ENCODE measurements at regions not wholly inside any gene's neighbourhood (a gene's known extent, or its start where the extent isn't known, plus 50 kb on each side); places are given as distances from the start of the nearest gene placed in this dataset.

GRCh38 chr5:148909040-148909439, 82.6 kb downstream of the ADRB2 start:
- Mint-ChIP-seq H3K27ac (no peak overlapping the region), H3K4me3 (no peak overlapping the region), H3K4me1 (ENCODE audit: low read depth) (peaks cover 15% of the 10 kb centered on the region), H3K36me3 (ENCODE audit: low read depth) (no peaks in the 10 kb centered on the region), H3K27me3 (no peaks in the 10 kb centered on the region), H3K9me3 (no peaks in the 10 kb centered on the region)
- DNase-seq: no peak

- no peaks in the 10 kb centered on the region for H3K27me3 Mint-ChIP-seq
- H3K4me3 Mint-ChIP-seq: no peak overlapping the region
- no peaks in the 10 kb centered on the region for H3K36me3 Mint-ChIP-seq (ENCODE audit: low read depth)
Measured at GRCh38 chr5:148909766-148910165, 83.4 kb downstream of the ADRB2 start.

GRCh38 chr5:148910216-148910615, 83.8 kb downstream of the ADRB2 start:
- no peaks in the 10 kb centered on the region for H3K27me3 Mint-ChIP-seq
- no peaks in the 10 kb centered on the region for H3K36me3 Mint-ChIP-seq (ENCODE audit: low read depth)
- H3K27ac Mint-ChIP-seq: no peak overlapping the region
- no peak overlapping the region for H3K4me3 Mint-ChIP-seq
- no peak for DNase-seq
- no peaks in the 10 kb centered on the region for H3K9me3 Mint-ChIP-seq
- H3K4me1 Mint-ChIP-seq (ENCODE audit: low read depth): peaks cover 15% of the 10 kb centered on the region

More at GRCh38 chr5:148909766-148910165, 83.4 kb downstream of the ADRB2 start:
- H3K4me1 Mint-ChIP-seq (ENCODE audit: low read depth): peaks cover 15% of the 10 kb centered on the region
- H3K27ac Mint-ChIP-seq: no peak overlapping the region
- no peak for DNase-seq
- no peaks in the 10 kb centered on the region for H3K9me3 Mint-ChIP-seq

GRCh38 chr5:148910686-148911361, 84.4 kb downstream of the ADRB2 start:
- DNase-seq: no peak
- no peak overlapping the region for H3K27ac Mint-ChIP-seq
- H3K36me3 Mint-ChIP-seq (ENCODE audit: low read depth): no peaks in the 10 kb centered on the region

GRCh38 chr5:148911386-148911785, 85.0 kb downstream of the ADRB2 start:
- no peaks in the 10 kb centered on the region for H3K27me3 Mint-ChIP-seq
- no peak for DNase-seq
- peaks cover 15% of the 10 kb centered on the region for H3K4me1 Mint-ChIP-seq (ENCODE audit: low read depth)
- no peak overlapping the region for H3K4me3 Mint-ChIP-seq
- no peaks in the 10 kb centered on the region for H3K36me3 Mint-ChIP-seq (ENCODE audit: low read depth)
- no peaks in the 10 kb centered on the region for H3K9me3 Mint-ChIP-seq
- H3K27ac Mint-ChIP-seq: no peak overlapping the region

More at GRCh38 chr5:148910686-148911361, 84.4 kb downstream of the ADRB2 start:
- Mint-ChIP-seq H3K9me3 (no peaks in the 10 kb centered on the region), H3K4me1 (ENCODE audit: low read depth) (peaks cover 15% of the 10 kb centered on the region), H3K4me3 (no peak overlapping the region), H3K27me3 (no peaks in the 10 kb centered on the region)

GRCh38 chr5:148912146-148912545, 85.7 kb downstream of the ADRB2 start:
- H3K36me3 Mint-ChIP-seq (ENCODE audit: low read depth): no peaks in the 10 kb centered on the region
- no peak for DNase-seq
- H3K27me3 Mint-ChIP-seq: no peaks in the 10 kb centered on the region
- no peak overlapping the region for H3K4me3 Mint-ChIP-seq
- peaks cover 10% of the 10 kb centered on the region for H3K4me1 Mint-ChIP-seq (ENCODE audit: low read depth)
- no peak overlapping the region for H3K27ac Mint-ChIP-seq
- no peaks in the 10 kb centered on the region for H3K9me3 Mint-ChIP-seq

- DNase-seq: no peak
- H3K4me3 Mint-ChIP-seq: no peak overlapping the region
- H3K27me3 Mint-ChIP-seq: no peaks in the 10 kb centered on the region
- no peaks in the 10 kb centered on the region for H3K36me3 Mint-ChIP-seq (ENCODE audit: low read depth)
- no peaks in the 10 kb centered on the region for H3K9me3 Mint-ChIP-seq
- H3K27ac Mint-ChIP-seq: no peak overlapping the region
- peaks cover 10% of the 10 kb centered on the region for H3K4me1 Mint-ChIP-seq (ENCODE audit: low read depth)
Measured at GRCh38 chr5:148912714-148913398, 86.4 kb downstream of the ADRB2 start.

- Mint-ChIP-seq H3K9me3 (no peaks in the 10 kb centered on the region), H3K36me3 (ENCODE audit: low read depth) (no peaks in the 10 kb centered on the region), H3K27me3 (no peaks in the 10 kb centered on the region), H3K4me1 (ENCODE audit: low read depth) (peaks cover 10% of the 10 kb centered on the region), H3K4me3 (no peak overlapping the region), H3K27ac (no peak overlapping the region)
- DNase-seq: no peak
Measured at GRCh38 chr5:148913493-148913892, 87.1 kb downstream of the ADRB2 start.

- Mint-ChIP-seq H3K4me3 (no peak overlapping the region), H3K27ac (no peak overlapping the region), H3K36me3 (ENCODE audit: low read depth) (no peaks in the 10 kb centered on the region), H3K9me3 (no peaks in the 10 kb centered on the region), H3K27me3 (peaks cover 5% of the 10 kb centered on the region), H3K4me1 (ENCODE audit: low read depth) (peaks cover 10% of the 10 kb centered on the region)
- no peak for DNase-seq
Measured at GRCh38 chr5:148913985-148914431, 87.6 kb downstream of the ADRB2 start.

- peaks cover 9% of the 10 kb centered on the region for H3K27me3 Mint-ChIP-seq
- H3K9me3 Mint-ChIP-seq: no peaks in the 10 kb centered on the region
- H3K36me3 Mint-ChIP-seq (ENCODE audit: low read depth): no peaks in the 10 kb centered on the region
- no peak overlapping the region for H3K27ac Mint-ChIP-seq
- H3K4me1 Mint-ChIP-seq (ENCODE audit: low read depth): peaks cover 5% of the 10 kb centered on the region
- no peak overlapping the region for H3K4me3 Mint-ChIP-seq
- DNase-seq: no peak
Measured at GRCh38 chr5:148915224-148915817, 88.9 kb downstream of the ADRB2 start.

- peaks cover 10% of the 10 kb centered on the region for H3K4me1 Mint-ChIP-seq (ENCODE audit: low read depth)
- no peaks in the 10 kb centered on the region for H3K36me3 Mint-ChIP-seq (ENCODE audit: low read depth)
- H3K27ac Mint-ChIP-seq: no peak overlapping the region
Measured at GRCh38 chr5:148920646-148921288, 94.4 kb downstream of the ADRB2 start.

GRCh38 chr5:148921350-148921749, 94.9 kb downstream of the ADRB2 start:
- Mint-ChIP-seq H3K27ac (no peak overlapping the region), H3K9me3 (no peaks in the 10 kb centered on the region), H3K27me3 (peaks cover 46% of the 10 kb centered on the region), H3K4me1 (ENCODE audit: low read depth) (peaks cover 10% of the 10 kb centered on the region), H3K4me3 (no peak overlapping the region), H3K36me3 (ENCODE audit: low read depth) (no peaks in the 10 kb centered on the region)
- DNase-seq: no peak

More at GRCh38 chr5:148920646-148921288, 94.4 kb downstream of the ADRB2 start:
- H3K27me3 Mint-ChIP-seq: peaks cover 46% of the 10 kb centered on the region
- H3K9me3 Mint-ChIP-seq: no peaks in the 10 kb centered on the region
- no peak for DNase-seq
- H3K4me3 Mint-ChIP-seq: no peak overlapping the region

- no peak overlapping the region for H3K27ac Mint-ChIP-seq
- no peak for DNase-seq
- no peaks in the 10 kb centered on the region for H3K9me3 Mint-ChIP-seq
Measured at GRCh38 chr5:148922606-148923005, 96.2 kb downstream of the ADRB2 start.

GRCh38 chr5:148923023-148923422, 96.6 kb downstream of the ADRB2 start:
- H3K27ac Mint-ChIP-seq: no peak overlapping the region
- peaks cover 10% of the 10 kb centered on the region for H3K4me1 Mint-ChIP-seq (ENCODE audit: low read depth)
- no peaks in the 10 kb centered on the region for H3K9me3 Mint-ChIP-seq
- no peak overlapping the region for H3K4me3 Mint-ChIP-seq
- peaks cover 46% of the 10 kb centered on the region for H3K27me3 Mint-ChIP-seq
- H3K36me3 Mint-ChIP-seq (ENCODE audit: low read depth): no peaks in the 10 kb centered on the region
- DNase-seq: no peak

More at GRCh38 chr5:148922606-148923005, 96.2 kb downstream of the ADRB2 start:
- Mint-ChIP-seq H3K27me3 (peaks cover 46% of the 10 kb centered on the region), H3K4me1 (ENCODE audit: low read depth) (peaks cover 10% of the 10 kb centered on the region), H3K4me3 (no peak overlapping the region), H3K36me3 (ENCODE audit: low read depth) (no peaks in the 10 kb centered on the region)

Data from activated T-cell treated with anti-CD3 and anti-CD28 coated beads, Interleukin-2, amount 50 U/mL, for 24 hours (primary cell).